WI38 (cell line): ENCODE measurements at regions not wholly inside any gene's neighbourhood (a gene's known extent, or its start where the extent isn't known, plus 50 kb on each side); places are given as distances from the start of the nearest gene placed in this dataset.

Experiments used
- H3K4me3 ChIP-seq: 2 replicates; pipeline ENCODE4 v1.5.1; 2011; ENCODE audit warnings: low read depth, mild to moderate bottlenecking, control low read depth, low read length
- TF ChIP-seq, protein P1 (sequence below): IDR thresholded peaks from 2 replicates; pipeline ENCODE4 v1.5.1; 2012; ENCODE audit warnings: low read depth, mild to moderate bottlenecking, control low read depth, low read length

DNA sequence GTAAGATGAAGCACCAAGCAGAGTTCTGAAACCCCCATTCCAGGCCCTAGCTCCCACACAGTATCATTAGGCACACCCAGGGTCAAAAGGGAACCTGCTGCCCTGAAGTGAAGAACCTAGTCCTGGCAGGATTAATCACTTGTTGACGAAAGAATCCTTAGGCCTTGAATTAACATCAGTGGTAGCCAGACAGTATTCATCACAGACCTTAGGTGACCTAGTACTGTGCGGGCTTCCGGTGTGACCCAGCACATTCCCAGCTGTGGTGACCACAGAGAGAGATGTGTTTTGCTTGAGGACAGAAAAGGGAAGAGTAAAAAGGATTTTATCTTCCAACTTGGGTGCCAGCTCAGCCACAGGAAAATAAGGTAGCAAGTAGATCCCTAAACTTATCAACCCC, 1071.4 kb upstream of the FAM98A start:
- TF ChIP-seq, protein P1, sequence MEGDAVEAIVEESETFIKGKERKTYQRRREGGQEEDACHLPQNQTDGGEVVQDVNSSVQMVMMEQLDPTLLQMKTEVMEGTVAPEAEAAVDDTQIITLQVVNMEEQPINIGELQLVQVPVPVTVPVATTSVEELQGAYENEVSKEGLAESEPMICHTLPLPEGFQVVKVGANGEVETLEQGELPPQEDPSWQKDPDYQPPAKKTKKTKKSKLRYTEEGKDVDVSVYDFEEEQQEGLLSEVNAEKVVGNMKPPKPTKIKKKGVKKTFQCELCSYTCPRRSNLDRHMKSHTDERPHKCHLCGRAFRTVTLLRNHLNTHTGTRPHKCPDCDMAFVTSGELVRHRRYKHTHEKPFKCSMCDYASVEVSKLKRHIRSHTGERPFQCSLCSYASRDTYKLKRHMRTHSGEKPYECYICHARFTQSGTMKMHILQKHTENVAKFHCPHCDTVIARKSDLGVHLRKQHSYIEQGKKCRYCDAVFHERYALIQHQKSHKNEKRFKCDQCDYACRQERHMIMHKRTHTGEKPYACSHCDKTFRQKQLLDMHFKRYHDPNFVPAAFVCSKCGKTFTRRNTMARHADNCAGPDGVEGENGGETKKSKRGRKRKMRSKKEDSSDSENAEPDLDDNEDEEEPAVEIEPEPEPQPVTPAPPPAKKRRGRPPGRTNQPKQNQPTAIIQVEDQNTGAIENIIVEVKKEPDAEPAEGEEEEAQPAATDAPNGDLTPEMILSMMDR, result no peak
- H3K4me3 ChIP-seq, result no peak overlapping the region

- H3K4me3 ChIP-seq, result no peak overlapping the region
- TF ChIP-seq, protein P1, result no peak
These were observed 1067.7 kb upstream of the FAM98A start for GRCh38 chr2:34666821-34667220.

DNA sequence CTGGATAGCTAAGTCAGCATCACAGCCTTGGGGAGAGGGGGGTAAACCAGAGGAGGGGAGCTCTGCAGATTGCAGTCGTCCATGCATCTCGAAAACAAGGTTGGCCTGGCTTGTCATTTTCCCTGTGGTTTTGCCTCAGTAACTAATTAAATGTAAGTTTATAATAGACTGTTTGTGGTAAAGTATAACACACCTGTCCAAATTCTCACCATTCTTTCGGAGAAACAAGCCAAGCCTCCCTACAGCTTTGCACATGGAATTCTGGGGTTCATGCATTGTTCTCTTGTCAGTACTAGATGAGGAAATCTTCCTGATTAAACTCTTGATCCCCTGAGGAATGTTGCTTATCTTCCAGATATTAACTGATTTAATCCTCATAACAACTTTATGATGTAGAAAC, 1065.2 kb upstream of the FAM98A start:
- TF ChIP-seq, protein P1, result no peak

DNA sequence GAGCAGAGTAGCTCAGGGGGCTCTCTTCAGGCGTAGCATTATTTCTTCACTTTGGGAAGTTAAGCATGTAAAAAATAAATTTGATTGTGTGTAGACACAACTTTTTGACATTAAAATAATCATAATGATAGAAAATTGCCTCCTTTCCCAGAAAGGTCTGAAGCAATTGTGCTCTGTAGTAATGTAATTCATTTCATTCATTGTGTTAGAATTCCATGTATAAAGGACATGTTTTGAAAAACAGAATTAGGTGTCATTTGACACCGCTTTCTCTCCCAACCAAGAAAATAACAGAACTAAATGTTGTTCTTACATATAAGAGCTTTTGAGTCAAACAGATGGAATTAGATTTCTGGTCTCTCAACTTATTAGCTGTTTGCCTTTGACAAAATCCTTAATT, 1064.2 kb upstream of the FAM98A start:
- TF ChIP-seq, protein P1, result no peak
- no peak overlapping the region for H3K4me3 ChIP-seq

More for the DNA sequence above, 1065.2 kb upstream of the FAM98A start:
- no peak overlapping the region for H3K4me3 ChIP-seq

DNA sequence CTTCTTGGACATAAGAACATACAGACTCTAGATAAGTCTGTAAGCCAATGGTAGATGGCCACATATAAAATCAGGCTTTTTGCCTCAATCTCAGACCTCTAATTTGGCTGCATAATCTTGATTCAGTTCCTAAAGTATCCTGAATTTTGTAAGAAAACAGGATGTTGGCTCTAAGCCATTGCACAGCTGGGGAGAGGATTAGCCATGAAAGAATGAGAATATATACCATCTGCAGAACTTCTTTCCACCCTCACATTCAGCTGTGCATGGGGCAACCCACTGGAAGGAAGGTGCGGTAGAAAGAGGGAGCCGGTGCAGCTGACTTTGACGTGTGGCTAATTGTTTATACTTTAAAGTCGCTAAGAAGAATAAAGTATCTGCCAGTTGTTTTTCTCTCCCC, 1061.6 kb upstream of the FAM98A start:
- TF ChIP-seq, protein P1, result no peak

GRCh38 chr2:34656632-34657031, 1057.5 kb upstream of the FAM98A start:
- TF ChIP-seq, protein P1, result no peak
- H3K4me3 ChIP-seq, result no peak overlapping the region

More for the DNA sequence above, 1061.6 kb upstream of the FAM98A start:
- H3K4me3 ChIP-seq, result no peak overlapping the region

DNA sequence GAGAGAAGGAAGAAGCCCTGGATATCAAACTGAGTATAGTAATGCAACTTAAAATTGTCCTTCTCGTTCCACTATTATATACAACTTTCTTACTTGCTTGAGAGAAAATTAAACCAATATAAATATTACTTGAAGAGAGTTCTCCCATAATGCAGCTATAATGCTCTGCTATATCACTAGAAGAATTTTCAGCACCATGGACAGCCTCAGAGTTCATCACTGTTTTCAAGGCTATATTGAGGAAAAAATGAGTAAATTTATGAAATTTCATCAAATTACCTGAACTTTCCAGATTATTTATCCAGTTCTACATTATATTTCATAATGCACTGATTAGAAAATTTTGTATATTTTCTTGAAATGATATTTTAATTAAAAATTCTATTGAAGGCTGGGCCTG, 1053.5 kb upstream of the FAM98A start:
- TF ChIP-seq, protein P1, result no peak
- no peak overlapping the region for H3K4me3 ChIP-seq
